ENCODE measurements at regions not wholly inside any gene's neighbourhood (a gene's known extent, or its start where the extent isn't known, plus 50 kb on each side); places are given as distances from the start of the nearest gene placed in this dataset.
A peak's percentile ranks its signal among the peaks of the same experiment; 100 is the strongest.

- no peak for DNase-seq (ENCODE audit: low read depth)
Observed at GRCh38 chr6:81480139-81480538, 272.3 kb downstream of the TENT5A start.

DNA sequence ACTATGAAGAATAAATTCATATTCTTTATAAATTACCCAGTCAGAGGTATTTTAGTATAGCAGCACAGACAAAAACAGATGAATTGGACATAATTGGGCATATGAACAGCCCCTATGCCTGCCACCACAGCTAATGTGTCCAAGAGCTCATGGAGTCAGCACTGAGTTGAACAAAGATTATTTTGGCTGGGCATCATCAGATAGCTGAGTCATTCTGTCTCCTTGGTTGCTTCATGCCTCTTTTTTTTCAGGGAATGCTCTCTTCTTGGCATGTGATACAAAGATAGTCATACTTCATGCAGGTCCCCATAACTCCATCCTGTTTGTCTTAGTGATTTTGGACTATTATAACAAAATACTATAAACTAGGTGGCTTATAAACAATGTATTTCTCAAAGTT lies 275.6 kb downstream of the TENT5A start:
- peak; percentile 48 for DNase-seq (ENCODE audit: low read depth)

- DNase-seq (ENCODE audit: low read depth): no peak
Observed at GRCh38 chr6:81475646-81476045, 276.8 kb downstream of the TENT5A start.

DNA sequence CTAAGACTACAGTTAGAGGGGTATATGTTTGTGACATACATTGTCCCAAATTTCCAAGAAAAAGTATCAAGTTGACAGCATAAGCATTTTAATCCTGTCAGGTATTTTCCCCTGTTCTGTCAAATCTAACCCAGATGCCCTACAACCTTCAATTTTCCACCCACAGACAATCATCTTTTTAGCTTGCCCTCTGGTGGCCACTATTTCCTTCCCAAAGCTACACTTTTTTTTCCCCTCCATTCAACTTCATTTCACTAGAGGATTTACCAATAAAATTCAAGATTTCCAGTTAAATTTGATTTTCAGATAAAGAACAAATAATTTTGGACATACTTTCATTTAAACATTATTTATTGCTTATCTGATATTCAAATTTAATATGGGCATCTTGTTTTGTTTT lies 286.6 kb downstream of the TENT5A start:
- peak; percentile 22 for DNase-seq (ENCODE audit: low read depth)

DNA sequence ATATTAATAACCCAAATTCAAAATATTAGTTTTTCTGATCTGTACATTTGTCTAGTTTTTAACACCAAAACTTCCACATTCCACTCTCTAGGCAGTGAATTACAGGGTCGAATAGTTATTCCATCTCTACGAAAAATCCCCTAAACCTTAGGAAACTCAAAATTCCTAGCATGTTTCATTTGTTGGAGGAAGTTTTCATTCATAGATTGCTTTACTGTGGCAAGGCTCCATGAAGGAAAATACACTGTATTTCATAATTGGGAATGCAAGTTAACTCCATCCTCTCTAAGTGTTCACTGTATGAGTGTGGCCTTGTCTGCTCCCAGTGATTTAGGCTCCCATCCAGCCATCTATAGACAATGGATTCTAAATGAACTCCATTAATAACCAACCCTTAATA lies 296.1 kb downstream of the TENT5A start:
- DNase-seq (ENCODE audit: low read depth): no peak

DNA sequence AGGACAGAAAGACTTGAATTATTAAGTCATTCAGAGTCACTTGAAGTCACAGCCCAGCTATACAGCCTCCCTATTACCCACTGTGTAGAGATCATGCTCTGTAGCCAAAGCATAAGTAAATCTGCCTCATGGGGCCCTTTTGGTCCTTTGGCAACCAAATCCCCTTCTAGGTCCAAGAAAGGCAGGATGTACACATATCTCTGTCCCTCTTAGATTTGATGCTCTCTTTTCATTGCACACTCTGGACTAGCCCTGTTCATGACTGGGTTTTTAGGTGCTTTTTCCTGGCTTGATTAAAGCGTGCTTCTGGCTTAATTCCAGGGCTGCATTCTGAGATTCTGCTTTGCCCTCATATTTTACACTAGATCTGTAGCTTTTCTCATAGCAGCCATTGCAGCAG lies 296.8 kb downstream of the TENT5A start:
- DNase-seq (ENCODE audit: low read depth): no peak

DNA sequence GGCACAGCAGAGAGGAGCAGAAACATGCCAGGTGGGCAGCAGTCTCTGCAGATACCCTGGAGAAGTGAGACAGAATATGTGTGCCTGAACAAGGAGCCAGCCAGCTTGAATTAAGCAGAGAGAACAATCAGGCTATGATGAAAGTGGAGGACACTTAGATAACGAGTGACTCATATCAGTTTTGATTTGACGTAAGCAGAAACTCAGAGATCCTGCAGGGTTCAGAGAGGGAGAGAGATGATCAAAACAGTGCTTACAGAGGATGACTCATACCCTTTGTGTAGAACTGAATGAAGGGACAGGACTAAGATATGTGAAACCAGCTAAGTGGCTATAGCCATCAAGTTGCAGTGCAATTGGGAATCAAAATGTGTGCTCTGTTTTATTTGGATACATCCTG lies 300.7 kb downstream of the TENT5A start:
- DNase-seq (ENCODE audit: low read depth): peak; percentile 86

DNA sequence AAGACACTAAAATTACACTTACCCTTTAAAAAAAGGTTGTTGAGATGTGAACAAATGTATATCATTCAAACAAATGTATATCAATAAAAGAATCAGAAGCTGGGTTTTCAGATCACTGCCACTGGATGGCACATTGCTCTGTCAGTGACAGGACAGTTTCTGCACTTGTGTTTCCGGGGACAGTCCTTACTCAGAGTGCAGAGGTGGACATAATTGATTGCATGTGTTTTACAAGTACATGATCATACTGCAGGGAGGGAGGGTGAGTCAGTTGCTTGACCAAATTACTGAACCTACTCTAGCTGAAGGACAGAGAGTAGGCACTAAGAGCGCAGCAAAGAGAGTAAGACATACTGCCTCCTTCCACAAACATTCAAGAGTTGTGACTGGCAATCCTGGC lies 302.3 kb downstream of the TENT5A start:
- peak; percentile 1 for DNase-seq (ENCODE audit: low read depth)

DNA sequence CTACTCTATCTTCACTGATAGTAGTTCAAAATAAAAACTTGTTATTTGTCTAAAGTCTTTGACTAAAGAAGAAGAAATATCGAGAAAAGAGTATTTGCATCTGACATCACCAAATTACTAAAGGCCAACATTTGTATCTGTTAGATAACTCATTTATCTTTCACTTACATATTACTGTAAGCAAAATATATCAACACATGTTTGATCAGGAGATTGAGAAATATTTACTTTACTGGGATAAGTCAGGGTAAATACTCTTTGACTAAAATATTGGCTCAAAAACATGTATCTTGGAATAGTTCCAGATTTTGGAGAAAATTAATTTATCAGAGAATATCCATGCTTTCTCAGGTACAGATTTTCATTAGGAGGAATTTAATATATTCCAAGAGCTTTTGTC lies 306.0 kb downstream of the TENT5A start:
- DNase-seq (ENCODE audit: low read depth): no peak

DNA sequence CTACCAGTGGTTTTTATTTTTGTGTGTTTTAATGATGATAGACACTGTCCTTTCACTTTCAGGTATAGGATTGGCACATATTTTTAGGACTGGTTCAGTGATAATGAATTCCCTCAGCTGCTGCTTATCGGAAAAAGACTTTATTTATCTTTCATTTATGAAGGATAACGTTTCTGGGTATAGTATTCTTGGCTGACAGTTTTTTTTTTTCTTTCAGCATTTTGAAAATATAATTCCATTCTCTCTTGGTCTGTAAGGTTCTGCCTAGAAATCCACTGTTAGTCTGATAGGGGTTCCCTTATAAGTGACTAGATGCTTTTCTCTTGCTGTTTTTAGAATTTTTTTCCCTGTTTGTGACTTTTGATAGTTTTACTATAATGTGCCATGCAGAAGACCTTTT lies 313.1 kb downstream of the TENT5A start:
- no peak for DNase-seq (ENCODE audit: low read depth)

GRCh38 chr6:81436990-81437389 lies 315.5 kb downstream of the TENT5A start:
- DNase-seq (ENCODE audit: low read depth): no peak

- DNase-seq (ENCODE audit: low read depth): no peak
Observed at GRCh38 chr6:81413306-81413705, 339.2 kb downstream of the TENT5A start.

GRCh38 chr6:81401970-81402690 lies 350.4 kb downstream of the TENT5A start:
- no peak for DNase-seq (ENCODE audit: low read depth)

- no peak for DNase-seq (ENCODE audit: low read depth)
Observed at GRCh38 chr6:81396916-81397315, 355.6 kb downstream of the TENT5A start.

- DNase-seq (ENCODE audit: low read depth): no peak
Observed at GRCh38 chr6:81387163-81387562, 365.3 kb downstream of the TENT5A start.

GRCh38 chr6:81384921-81385320 lies 367.6 kb downstream of the TENT5A start:
- DNase-seq (ENCODE audit: low read depth): no peak

DNA sequence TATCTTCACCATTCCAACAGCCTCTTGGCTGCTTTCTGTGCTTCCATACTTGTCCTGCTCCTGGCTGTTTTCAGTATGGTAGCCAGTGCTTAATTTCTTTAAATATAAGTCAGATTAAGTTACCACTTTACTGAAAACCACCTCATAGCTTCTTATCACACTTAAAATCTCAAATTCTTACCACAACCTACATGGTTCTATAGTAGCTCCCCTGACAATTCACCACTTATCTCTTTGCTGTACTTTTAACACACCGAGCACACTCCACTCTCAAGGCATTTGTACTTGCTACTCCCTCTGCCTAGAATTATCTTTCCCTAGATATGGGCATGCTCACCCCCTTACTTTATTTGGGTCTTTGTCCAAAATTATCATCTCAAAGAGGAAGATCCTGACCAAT lies 369.0 kb downstream of the TENT5A start:
- DNase-seq (ENCODE audit: low read depth): no peak

- DNase-seq (ENCODE audit: low read depth): no peak
Observed at GRCh38 chr6:81382852-81383251, 369.6 kb downstream of the TENT5A start.

GRCh38 chr6:81381382-81381916 lies 371.0 kb downstream of the TENT5A start:
- no peak for DNase-seq (ENCODE audit: low read depth)

DNA sequence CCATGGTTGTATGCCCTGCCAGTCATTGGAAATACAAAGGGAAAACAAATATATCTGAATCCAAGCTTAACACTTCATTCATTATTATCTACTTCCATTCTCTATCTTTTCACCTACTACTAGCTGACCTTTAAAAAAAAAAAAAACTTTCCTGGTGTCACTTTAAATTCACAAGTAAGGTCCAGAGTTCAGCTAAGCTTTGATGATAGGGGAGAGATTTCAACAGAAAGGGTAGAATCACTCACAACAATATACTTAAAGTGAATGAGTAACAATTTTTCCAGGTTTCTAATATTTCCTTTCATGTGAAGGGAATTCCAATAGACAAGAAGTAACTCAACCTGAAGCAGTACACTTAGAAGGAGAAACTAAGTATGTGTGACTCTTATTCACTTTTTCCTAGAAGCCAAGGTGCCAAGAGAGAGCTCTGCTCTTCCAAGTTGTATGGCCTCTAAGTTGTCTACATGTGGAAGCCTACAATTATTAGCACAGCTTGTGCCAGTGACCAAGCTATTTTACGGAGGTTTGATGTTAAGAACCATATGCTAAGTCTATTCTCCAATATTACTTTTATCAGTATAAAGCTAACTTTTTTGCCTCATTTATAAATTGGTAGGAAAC lies 371.7 kb downstream of the TENT5A start:
- no peak for DNase-seq (ENCODE audit: low read depth)

DNA sequence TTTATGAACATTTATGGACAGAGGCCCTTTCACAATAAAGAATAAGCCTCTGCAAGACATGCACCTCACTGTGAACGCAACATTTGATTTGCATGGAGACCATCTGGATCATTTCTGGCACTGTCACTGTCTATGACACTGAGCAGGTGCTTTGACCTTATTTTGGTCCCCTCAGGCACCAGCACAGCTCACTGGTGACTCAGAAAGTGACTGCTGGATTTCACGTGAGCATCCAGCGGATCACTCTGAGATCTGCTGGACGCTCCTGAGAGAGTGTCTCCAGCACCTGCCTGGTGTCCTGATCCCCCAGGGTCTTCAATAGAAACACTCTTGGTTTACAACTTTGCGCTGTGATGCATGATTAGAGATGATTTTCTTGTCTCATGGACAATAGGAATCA lies 375.7 kb downstream of the TENT5A start:
- DNase-seq (ENCODE audit: low read depth): no peak

DNA sequence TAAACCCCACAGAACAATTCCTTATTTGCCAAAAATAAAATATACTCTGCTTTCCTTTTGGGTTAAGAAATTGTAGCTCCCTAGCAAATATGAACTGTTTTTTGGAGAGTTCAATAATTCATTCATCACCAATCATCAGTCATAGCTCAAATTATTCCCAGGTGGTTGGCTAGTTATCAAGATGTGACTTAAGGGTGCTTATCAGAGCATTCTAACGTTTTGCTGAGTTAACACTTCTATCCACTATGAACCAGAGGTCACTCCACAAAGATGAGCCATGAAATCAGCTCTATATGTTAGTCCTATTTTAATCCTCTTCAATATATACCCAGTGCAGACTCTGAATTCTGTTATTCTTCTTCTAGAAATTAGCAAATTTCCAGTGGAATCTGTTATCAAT lies 379.1 kb downstream of the TENT5A start:
- DNase-seq (ENCODE audit: low read depth): no peak

- no peak for DNase-seq (ENCODE audit: low read depth)
Observed at GRCh38 chr6:81371930-81372329, 380.6 kb downstream of the TENT5A start.
